ENCODE measurements at regions not wholly inside any gene's neighbourhood (a gene's known extent, or its start where the extent isn't known, plus 50 kb on each side); places are given as distances from the start of the nearest gene placed in this dataset.

DNA sequence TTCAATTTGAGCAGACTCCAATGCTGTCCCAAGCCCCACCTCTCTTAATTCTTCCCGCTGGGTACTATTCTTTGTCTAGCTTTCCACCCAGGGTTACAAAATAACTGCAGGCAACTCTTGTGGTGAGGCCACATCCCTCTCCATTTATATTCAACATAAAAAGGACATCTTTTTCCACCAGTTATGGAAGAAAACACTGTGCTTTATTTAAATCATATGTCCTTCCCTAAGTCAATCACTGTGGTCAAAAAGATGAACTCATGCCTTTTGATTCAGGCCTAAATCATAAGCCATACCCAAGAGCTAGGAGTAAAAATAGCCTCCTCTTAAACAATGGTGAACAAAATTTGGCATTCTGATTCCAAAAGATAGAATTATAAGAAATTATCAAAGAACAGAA, 386.0 kb downstream of the SEMA3D start:
- Histone ChIP-seq H3K9me3 (no peaks in the 10 kb centered on the region), H3K36me3 (no peaks in the 10 kb centered on the region), H3K27me3 (no peaks in the 10 kb centered on the region), H3K27ac (peak overlapping the region in 2 of 3 donors; percentile 13 to 32), H3K4me3 (replicated peaks in 1 of 3) (no peak overlapping the region), H3K4me1 (peaks cover 0 to 5% of the 10 kb centered on the region in 2 donors)
- WGBS, 2 donors = 98 to 100% methylated on average over 1 of the region's 1 CpG
- TF ChIP-seq POLR2A (IDR thresholded peaks at IDR 0.05) = no peak
- TF ChIP-seq, protein P1, sequence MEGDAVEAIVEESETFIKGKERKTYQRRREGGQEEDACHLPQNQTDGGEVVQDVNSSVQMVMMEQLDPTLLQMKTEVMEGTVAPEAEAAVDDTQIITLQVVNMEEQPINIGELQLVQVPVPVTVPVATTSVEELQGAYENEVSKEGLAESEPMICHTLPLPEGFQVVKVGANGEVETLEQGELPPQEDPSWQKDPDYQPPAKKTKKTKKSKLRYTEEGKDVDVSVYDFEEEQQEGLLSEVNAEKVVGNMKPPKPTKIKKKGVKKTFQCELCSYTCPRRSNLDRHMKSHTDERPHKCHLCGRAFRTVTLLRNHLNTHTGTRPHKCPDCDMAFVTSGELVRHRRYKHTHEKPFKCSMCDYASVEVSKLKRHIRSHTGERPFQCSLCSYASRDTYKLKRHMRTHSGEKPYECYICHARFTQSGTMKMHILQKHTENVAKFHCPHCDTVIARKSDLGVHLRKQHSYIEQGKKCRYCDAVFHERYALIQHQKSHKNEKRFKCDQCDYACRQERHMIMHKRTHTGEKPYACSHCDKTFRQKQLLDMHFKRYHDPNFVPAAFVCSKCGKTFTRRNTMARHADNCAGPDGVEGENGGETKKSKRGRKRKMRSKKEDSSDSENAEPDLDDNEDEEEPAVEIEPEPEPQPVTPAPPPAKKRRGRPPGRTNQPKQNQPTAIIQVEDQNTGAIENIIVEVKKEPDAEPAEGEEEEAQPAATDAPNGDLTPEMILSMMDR (IDR thresholded peaks at IDR 0.05) = no peak
- DNase-seq = no peak
- intact Hi-C loops (cut with DNase I) = no loop called here

- Histone ChIP-seq H3K27ac (no peak overlapping the region), H3K9me3 (no peaks in the 10 kb centered on the region), H3K4me1 (peaks cover 0 to 5% of the 10 kb centered on the region in 2 donors), H3K36me3 (no peaks in the 10 kb centered on the region), H3K27me3 (no peaks in the 10 kb centered on the region), H3K4me3 (replicated peaks in 1 of 3) (no peak overlapping the region)
- TF ChIP-seq, protein P1 (IDR thresholded peaks at IDR 0.05) = no peak
- TF ChIP-seq POLR2A (IDR thresholded peaks at IDR 0.05) = no peak
- intact Hi-C loops (cut with DNase I) = no loop called here
- DNase-seq = no peak
- WGBS, 2 donors = 55 to 64% methylated on average over 4 of the region's 4 CpGs
Observed at GRCh38 chr7:84799106-84799505, 387.8 kb downstream of the SEMA3D start.

- TF ChIP-seq, protein P1 (IDR thresholded peaks at IDR 0.05) = no peak
- TF ChIP-seq POLR2A (IDR thresholded peaks at IDR 0.05) = no peak
- no peaks in the 10 kb centered on the region for H3K9me3 ChIP-seq
- H3K27ac ChIP-seq = no peak overlapping the region
- H3K4me1 ChIP-seq = no peaks in the 10 kb centered on the region
- no peaks in the 10 kb centered on the region for H3K36me3 ChIP-seq
- DNase-seq = no peak
- 89 to 93% methylated on average over 8 of the region's 8 CpGs for WGBS, 2 donors
- H3K4me3 ChIP-seq (replicated peaks in 1 of 3) = no peak overlapping the region
- intact Hi-C loops (cut with DNase I) = no loop called here
- no peaks in the 10 kb centered on the region for H3K27me3 ChIP-seq
Observed at GRCh38 chr7:84792231-84792893, 394.5 kb downstream of the SEMA3D start.

- H3K27me3 ChIP-seq = no peaks in the 10 kb centered on the region
- H3K27ac ChIP-seq = no peak overlapping the region
- intact Hi-C loops (cut with DNase I) = no loop called here
- H3K9me3 ChIP-seq = no peaks in the 10 kb centered on the region
- TF ChIP-seq POLR2A (IDR thresholded peaks at IDR 0.05) = no peak
- TF ChIP-seq, protein P1 (IDR thresholded peaks at IDR 0.05) = no peak
- H3K4me1 ChIP-seq = no peaks in the 10 kb centered on the region
- WGBS, 2 donors = 73 to 81% methylated on average over 2 of the region's 2 CpGs
- no peak for DNase-seq
- no peaks in the 10 kb centered on the region for H3K36me3 ChIP-seq
- no peak overlapping the region for H3K4me3 ChIP-seq (replicated peaks in 1 of 3)
Observed at GRCh38 chr7:84790882-84791281, 396.0 kb downstream of the SEMA3D start.

- Histone ChIP-seq H3K27ac (no peak overlapping the region), H3K4me1 (peaks cover 0 to 10% of the 10 kb centered on the region in 2 donors), H3K4me3 (replicated peaks in 1 of 3) (no peak overlapping the region), H3K9me3 (no peaks in the 10 kb centered on the region), H3K27me3 (no peaks in the 10 kb centered on the region), H3K36me3 (no peaks in the 10 kb centered on the region)
- DNase-seq = no peak
- WGBS, 2 donors = 75 to 79% methylated on average over 2 of the region's 2 CpGs
- intact Hi-C loops (cut with DNase I) = no loop called here
- TF ChIP-seq, protein P1 (IDR thresholded peaks at IDR 0.05) = no peak
- TF ChIP-seq POLR2A (IDR thresholded peaks at IDR 0.05) = no peak
Observed at GRCh38 chr7:84786073-84786472, 400.8 kb downstream of the SEMA3D start.

Data from thyroid gland (tissue), 4 donors.